Hepatocyte (in vitro differentiated cells): ENCODE measurements at regions not wholly inside any gene's neighbourhood (a gene's known extent, or its start where the extent isn't known, plus 50 kb on each side); places are given as distances from the start of the nearest gene placed in this dataset.

Experiments
- EZH2 ChIP-seq: fragments of 200-600 bp; sonication (generic); IDR thresholded peaks from 2 replicates; pipeline ENCODE4 v1.6.1; 2016; ENCODE audit warnings: antibody characterized with exemption, mild to moderate bottlenecking, borderline replicate concordance
- EZH2phosphoT487 ChIP-seq: fragments of 200-600 bp; sonication (generic); IDR thresholded peaks from one replicate; pipeline ENCODE4 v1.6.1; 2018; ENCODE audit warnings: antibody characterized with exemption, mild to moderate bottlenecking, low read depth, moderate library complexity; ENCODE audit not compliant: unreplicated experiment, severe bottlenecking
- TF ChIP-seq, protein P1 (sequence below): fragments of 200-600 bp; sonication (generic); IDR thresholded peaks from 2 replicates; pipeline ENCODE4 v1.5.1; 2016; ENCODE audit warnings: antibody characterized with exemption, mild to moderate bottlenecking; ENCODE audit not compliant: poor library complexity

GRCh38 chr6:153553627-153554026, 422.5 kb upstream of the RGS17 start:
- TF ChIP-seq, protein P1, sequence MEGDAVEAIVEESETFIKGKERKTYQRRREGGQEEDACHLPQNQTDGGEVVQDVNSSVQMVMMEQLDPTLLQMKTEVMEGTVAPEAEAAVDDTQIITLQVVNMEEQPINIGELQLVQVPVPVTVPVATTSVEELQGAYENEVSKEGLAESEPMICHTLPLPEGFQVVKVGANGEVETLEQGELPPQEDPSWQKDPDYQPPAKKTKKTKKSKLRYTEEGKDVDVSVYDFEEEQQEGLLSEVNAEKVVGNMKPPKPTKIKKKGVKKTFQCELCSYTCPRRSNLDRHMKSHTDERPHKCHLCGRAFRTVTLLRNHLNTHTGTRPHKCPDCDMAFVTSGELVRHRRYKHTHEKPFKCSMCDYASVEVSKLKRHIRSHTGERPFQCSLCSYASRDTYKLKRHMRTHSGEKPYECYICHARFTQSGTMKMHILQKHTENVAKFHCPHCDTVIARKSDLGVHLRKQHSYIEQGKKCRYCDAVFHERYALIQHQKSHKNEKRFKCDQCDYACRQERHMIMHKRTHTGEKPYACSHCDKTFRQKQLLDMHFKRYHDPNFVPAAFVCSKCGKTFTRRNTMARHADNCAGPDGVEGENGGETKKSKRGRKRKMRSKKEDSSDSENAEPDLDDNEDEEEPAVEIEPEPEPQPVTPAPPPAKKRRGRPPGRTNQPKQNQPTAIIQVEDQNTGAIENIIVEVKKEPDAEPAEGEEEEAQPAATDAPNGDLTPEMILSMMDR: peak; percentile 35
- no peak for TF ChIP-seq EZH2
- TF ChIP-seq EZH2phosphoT487: no peak
